Thoracic aorta (tissue), 2 donors: ENCODE measurements at regions not wholly inside any gene's neighbourhood (a gene's known extent, or its start where the extent isn't known, plus 50 kb on each side); places are given as distances from the start of the nearest gene placed in this dataset.
"Not testable (repeated sequence)": the region's sequence is repeated elsewhere in the genome, so short reads cannot be mapped to it uniquely, and the experiment has no call there.

Source experiments
- ATAC-seq: fragments of 150-250 bp; one replicate; pipeline ENCODE4 v1.8.0; 2017; ENCODE audit warnings: low read depth; ENCODE audit not compliant: insufficient number of reproducible peaks, low FRiP score
- DNase-seq: peaks from one replicate; pipeline ENCODE4 v3.0.0-alpha.2; 2020; ENCODE audit warnings: low spot score
- H3K27ac ChIP-seq, 2 donors: fragments of 200-600 bp; sonication (generic); 1 replicate in 1 of 2; 2 replicates in 1 of 2; pipeline ENCODE4 v1.5.1; 2016; ENCODE audit warnings: mild to moderate bottlenecking in 2 of 2, moderate library complexity in 2 of 2
- H3K27me3 ChIP-seq: fragments of 200-600 bp; sonication (generic); replicated peaks from 2 replicates; pipeline ENCODE4 v1.6.0; 2016; ENCODE audit warnings: mild to moderate bottlenecking; ENCODE audit not compliant: insufficient read depth
- H3K36me3 ChIP-seq: fragments of 200-600 bp; sonication (generic); one replicate; pipeline ENCODE4 v1.5.1; 2016
- H3K4me1 ChIP-seq, 2 donors: fragments of 200-600 bp; sonication (generic); 1 replicate in 1 of 2; 2 replicates in 1 of 2; pipeline versions ENCODE4 v1.5.1 to v1.6.0; 2016; ENCODE audit warnings: low read depth in 2 of 2, mild to moderate bottlenecking in 1 of 2; ENCODE audit not compliant: control insufficient read depth in 1 of 2
- H3K4me3 ChIP-seq: fragments of 200-600 bp; sonication (generic); 2 replicates; pipeline ENCODE4 v1.5.1; 2016; ENCODE audit warnings: mild to moderate bottlenecking
- H3K9me3 ChIP-seq: fragments of 200-600 bp; sonication (generic); 2 replicates; pipeline ENCODE4 v1.5.1; 2016
- CTCF ChIP-seq: fragments of 200-600 bp; sonication (generic); IDR thresholded peaks from one replicate; pipeline ENCODE4 v1.5.1; 2019; ENCODE audit warnings: antibody characterized with exemption

DNA sequence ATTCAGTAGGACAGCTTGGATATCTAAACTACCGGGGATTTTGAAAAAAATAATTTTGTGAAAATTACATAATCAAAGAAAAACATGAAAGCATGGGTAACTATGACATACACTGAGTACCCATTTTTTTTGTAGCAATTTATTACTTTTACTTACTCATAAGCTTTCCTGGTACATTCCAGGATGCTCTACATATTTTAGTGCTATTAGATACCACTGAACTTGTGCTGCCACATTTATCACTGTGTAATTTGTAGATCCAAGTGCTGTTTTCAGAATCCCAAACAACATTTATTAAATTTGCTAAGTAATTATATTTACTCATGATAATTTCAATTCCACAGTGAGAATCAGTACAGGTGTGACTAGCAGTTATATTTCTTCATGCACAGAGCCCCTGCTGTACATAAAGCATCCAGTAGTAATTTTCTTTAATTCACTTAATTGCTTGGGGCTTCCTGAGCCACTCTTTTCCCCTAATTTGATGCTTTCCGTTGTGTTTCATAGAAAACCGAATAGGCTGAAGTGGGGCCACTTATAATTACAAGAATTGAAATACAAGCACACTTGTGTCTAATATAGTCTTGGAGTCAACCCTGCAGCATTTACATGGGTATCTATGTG, 2254.4 kb downstream of the ARAP2 start:
- no peak for ATAC-seq
- Histone ChIP-seq H3K4me3 (no peak overlapping the region), H3K27me3 (no peaks in the 10 kb centered on the region), H3K9me3 (no peaks in the 10 kb centered on the region), H3K27ac (no peak overlapping the region), H3K36me3 (no peaks in the 10 kb centered on the region), H3K4me1 (no peaks in the 10 kb centered on the region)
- TF ChIP-seq CTCF: no peak
- DNase-seq: no peak

- ATAC-seq (no peak), DNase-seq (no peak)
- Histone ChIP-seq H3K27me3 (no peaks in the 10 kb centered on the region), H3K4me1 (no peaks in the 10 kb centered on the region), H3K9me3 (no peaks in the 10 kb centered on the region), H3K36me3 (no peaks in the 10 kb centered on the region), H3K27ac (no peak overlapping the region), H3K4me3 (no peak overlapping the region)
- no peak for TF ChIP-seq CTCF
Measured at GRCh38 chr4:33996075-33996718, 2248.1 kb downstream of the ARAP2 start.

GRCh38 chr4:33998291-33998690, 2246.0 kb downstream of the ARAP2 start:
- Histone ChIP-seq H3K9me3 (no peaks in the 10 kb centered on the region), H3K4me1 (no peaks in the 10 kb centered on the region), H3K4me3 (no peak overlapping the region), H3K27me3 (no peaks in the 10 kb centered on the region), H3K36me3 (no peaks in the 10 kb centered on the region), H3K27ac (no peak overlapping the region)
- TF ChIP-seq CTCF: no peak
- ATAC-seq (no peak), DNase-seq (no peak)

GRCh38 chr4:34000356-34000755, 2244.0 kb downstream of the ARAP2 start:
- ATAC-seq (no peak), DNase-seq (no peak)
- no peak overlapping the region for H3K27ac ChIP-seq
- no peaks in the 10 kb centered on the region for H3K9me3 ChIP-seq
- H3K36me3 ChIP-seq: no peaks in the 10 kb centered on the region
- TF ChIP-seq CTCF: no peak
- no peaks in the 10 kb centered on the region for H3K4me1 ChIP-seq
- H3K4me3 ChIP-seq: no peak overlapping the region
- H3K27me3 ChIP-seq: no peaks in the 10 kb centered on the region

DNA sequence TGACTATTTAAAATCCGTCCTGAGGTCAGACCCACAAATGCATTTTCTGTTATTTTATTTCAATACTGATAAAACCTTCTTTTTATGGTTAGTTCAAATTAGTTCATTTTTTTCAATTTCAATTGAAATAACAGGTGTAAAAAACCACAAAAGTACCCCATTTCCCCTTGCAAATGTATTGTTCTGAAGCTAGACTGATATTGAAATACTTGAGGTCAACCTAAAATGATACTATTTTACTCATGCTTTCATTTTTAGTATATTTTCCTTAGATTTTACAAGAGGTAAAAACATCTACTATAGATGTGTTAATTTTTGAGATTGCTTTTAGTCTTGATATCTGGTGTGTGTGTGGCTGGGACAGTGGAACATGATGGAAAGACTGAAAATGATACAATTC, 2237.8 kb downstream of the ARAP2 start:
- not testable (repeated sequence) for H3K27me3 ChIP-seq, H3K27ac ChIP-seq, H3K4me1 ChIP-seq, H3K36me3 ChIP-seq, ATAC-seq, DNase-seq, H3K9me3 ChIP-seq, H3K4me3 ChIP-seq

DNA sequence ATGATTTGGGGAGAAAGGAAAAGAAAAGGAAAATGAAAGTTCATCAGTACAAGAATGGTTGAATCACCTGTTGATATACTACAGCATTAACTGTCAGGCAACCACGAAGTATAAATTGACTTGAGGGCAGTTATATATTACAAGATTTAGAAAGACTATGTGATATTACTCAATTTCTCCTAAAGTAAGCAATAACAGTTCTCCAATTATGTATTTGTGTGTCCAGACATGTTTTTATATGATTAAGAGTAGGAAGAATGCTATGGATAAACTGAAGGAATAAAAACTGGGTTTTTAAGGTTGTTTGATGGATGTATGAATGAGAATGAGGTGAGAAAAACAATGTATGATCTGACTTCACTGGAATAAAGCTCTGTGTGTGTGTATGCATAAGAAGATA, 2234.4 kb downstream of the ARAP2 start:
- no peak for TF ChIP-seq CTCF
- Histone ChIP-seq H3K4me3 (no peak overlapping the region), H3K27me3 (no peaks in the 10 kb centered on the region), H3K4me1 (no peaks in the 10 kb centered on the region), H3K36me3 (no peaks in the 10 kb centered on the region), H3K9me3 (no peaks in the 10 kb centered on the region), H3K27ac (no peak overlapping the region)
- DNase-seq (no peak), ATAC-seq (no peak)
